Naive B cell (primary cell): ENCODE measurements at regions not wholly inside any gene's neighbourhood (a gene's known extent, or its start where the extent isn't known, plus 50 kb on each side); places are given as distances from the start of the nearest gene placed in this dataset.

Experiments
- ATAC-seq, 2 donors: fragments of 150-1000 bp; cut with Tn5 transposase; 2 replicates each; pipeline ENCODE4 v1.10.0; 2021; ENCODE audit warnings: low read depth in 2 of 2, mild to moderate bottlenecking in 2 of 2, moderate library complexity in 2 of 2
- DNase-seq: peaks from one replicate; pipeline ENCODE4 v3.0.0; 2022
- H3K27ac Mint-ChIP-seq, 6 donors: one replicate each; pipeline ENCODE4 v1.8.0; 2020 to 2022; ENCODE audit warnings: mild to moderate bottlenecking in 6 of 6, mixed read lengths in 6 of 6, moderate library complexity in 5 of 6, inconsistent platforms in 2 of 6
- H3K27me3 Mint-ChIP-seq, 3 donors: one replicate each; pipeline ENCODE4 v1.8.0; 2021 to 2022; ENCODE audit warnings: mixed read lengths in 3 of 3, mild to moderate bottlenecking in 1 of 3
- H3K36me3 Mint-ChIP-seq, 2 donors: one replicate each; pipeline ENCODE4 v1.8.0; 2020 to 2022; ENCODE audit warnings: mixed read lengths in 2 of 2, inconsistent platforms in 1 of 2, mild to moderate bottlenecking in 1 of 2
- H3K4me1 Mint-ChIP-seq, 3 donors: one replicate each; pipeline ENCODE4 v1.8.0; 2020 to 2022; ENCODE audit warnings: mixed read lengths in 3 of 3, inconsistent platforms in 1 of 3, mild to moderate bottlenecking in 1 of 3, moderate library complexity in 1 of 3
- H3K4me3 Mint-ChIP-seq, 8 donors: one replicate each; pipeline ENCODE4 v1.8.0; 2020 to 2022; ENCODE audit warnings: mild to moderate bottlenecking in 8 of 8, mixed read lengths in 8 of 8, moderate library complexity in 8 of 8, inconsistent platforms in 2 of 8
- H3K9me3 Mint-ChIP-seq, 7 donors: one replicate each; pipeline ENCODE4 v1.8.0; 2020 to 2022; ENCODE audit warnings: mixed read lengths in 7 of 7, mild to moderate bottlenecking in 5 of 7, inconsistent platforms in 2 of 7, moderate library complexity in 1 of 7

- DNase-seq: no peak
- no peaks in the 10 kb centered on the region for H3K4me1 Mint-ChIP-seq
- H3K27me3 Mint-ChIP-seq: no peaks in the 10 kb centered on the region
- H3K36me3 Mint-ChIP-seq: no peaks in the 10 kb centered on the region
- H3K4me3 Mint-ChIP-seq: no peak overlapping the region
- H3K27ac Mint-ChIP-seq: no peak overlapping the region
- no peak for ATAC-seq
- H3K9me3 Mint-ChIP-seq: peaks cover 0 to 5% (median 4%) of the 10 kb centered on the region in 7 donors
Measured at GRCh38 chr6:23319582-23319981, 750.2 kb downstream of the HDGFL1 start.

- Mint-ChIP-seq H3K9me3 (peaks cover 0 to 5% (median 4%) of the 10 kb centered on the region in 7 donors), H3K4me1 (no peaks in the 10 kb centered on the region), H3K36me3 (no peaks in the 10 kb centered on the region), H3K27me3 (no peaks in the 10 kb centered on the region), H3K27ac (no peak overlapping the region), H3K4me3 (no peak overlapping the region)
- ATAC-seq (no peak), DNase-seq (no peak)
Measured at GRCh38 chr6:23320471-23321015, 751.2 kb downstream of the HDGFL1 start.

- DNase-seq: no peak
- no peak overlapping the region for H3K27ac Mint-ChIP-seq
- no peaks in the 10 kb centered on the region for H3K27me3 Mint-ChIP-seq
- H3K36me3 Mint-ChIP-seq: no peaks in the 10 kb centered on the region
- ATAC-seq: no peak
- no peaks in the 10 kb centered on the region for H3K4me1 Mint-ChIP-seq
- no peak overlapping the region for H3K4me3 Mint-ChIP-seq
- peaks cover 0 to 9% (median 4%) of the 10 kb centered on the region in 7 donors for H3K9me3 Mint-ChIP-seq
Measured at GRCh38 chr6:23323897-23324296, 754.5 kb downstream of the HDGFL1 start.

- Mint-ChIP-seq H3K27ac (no peak overlapping the region), H3K27me3 (no peaks in the 10 kb centered on the region), H3K4me1 (no peaks in the 10 kb centered on the region), H3K36me3 (no peaks in the 10 kb centered on the region), H3K9me3 (peaks cover 0 to 9% (median 4%) of the 10 kb centered on the region in 7 donors), H3K4me3 (no peak overlapping the region)
- DNase-seq (no peak), ATAC-seq (no peak)
Measured at GRCh38 chr6:23325065-23325464, 755.7 kb downstream of the HDGFL1 start.

GRCh38 chr6:23327621-23328020, 758.3 kb downstream of the HDGFL1 start:
- no peak overlapping the region for H3K27ac Mint-ChIP-seq
- ATAC-seq (no peak), DNase-seq (no peak)
- no peaks in the 10 kb centered on the region for H3K27me3 Mint-ChIP-seq
- H3K36me3 Mint-ChIP-seq: no peaks in the 10 kb centered on the region
- no peak overlapping the region for H3K4me3 Mint-ChIP-seq
- H3K4me1 Mint-ChIP-seq: no peaks in the 10 kb centered on the region
- peaks cover 0 to 6% (median 2%) of the 10 kb centered on the region in 7 donors for H3K9me3 Mint-ChIP-seq

GRCh38 chr6:23329086-23329485, 759.7 kb downstream of the HDGFL1 start:
- Mint-ChIP-seq H3K9me3 (peaks cover 0 to 10% (median 0%) of the 10 kb centered on the region in 7 donors), H3K27ac (no peak overlapping the region), H3K36me3 (no peaks in the 10 kb centered on the region), H3K4me3 (no peak overlapping the region), H3K4me1 (no peaks in the 10 kb centered on the region), H3K27me3 (no peaks in the 10 kb centered on the region)
- ATAC-seq (no peak), DNase-seq (no peak)

GRCh38 chr6:23330632-23331031, 761.3 kb downstream of the HDGFL1 start:
- H3K27me3 Mint-ChIP-seq: no peaks in the 10 kb centered on the region
- H3K4me3 Mint-ChIP-seq: no peak overlapping the region
- ATAC-seq (no peak), DNase-seq (no peak)
- no peaks in the 10 kb centered on the region for H3K36me3 Mint-ChIP-seq
- peaks cover 0 to 11% (median 0%) of the 10 kb centered on the region in 7 donors for H3K9me3 Mint-ChIP-seq
- no peaks in the 10 kb centered on the region for H3K4me1 Mint-ChIP-seq
- no peak overlapping the region for H3K27ac Mint-ChIP-seq

- Mint-ChIP-seq H3K27ac (no peak overlapping the region), H3K36me3 (no peaks in the 10 kb centered on the region), H3K9me3 (peaks cover 0 to 8% (median 1%) of the 10 kb centered on the region in 7 donors), H3K4me3 (no peak overlapping the region), H3K27me3 (no peaks in the 10 kb centered on the region), H3K4me1 (no peaks in the 10 kb centered on the region)
- no peak for ATAC-seq
- no peak for DNase-seq
Measured at GRCh38 chr6:23334360-23334759, 765.0 kb downstream of the HDGFL1 start.

GRCh38 chr6:23335894-23336293, 766.5 kb downstream of the HDGFL1 start:
- peaks cover 0 to 8% (median 2%) of the 10 kb centered on the region in 7 donors for H3K9me3 Mint-ChIP-seq
- no peak for ATAC-seq

GRCh38 chr6:23339268-23339667, 769.9 kb downstream of the HDGFL1 start:
- Mint-ChIP-seq H3K27ac (no peak overlapping the region), H3K36me3 (no peaks in the 10 kb centered on the region), H3K9me3 (peaks cover 2 to 13% (median 5%) of the 10 kb centered on the region in 7 donors)

More at GRCh38 chr6:23335894-23336293, 766.5 kb downstream of the HDGFL1 start:
- H3K27me3 Mint-ChIP-seq: no peaks in the 10 kb centered on the region
- H3K36me3 Mint-ChIP-seq: no peaks in the 10 kb centered on the region
- no peak overlapping the region for H3K27ac Mint-ChIP-seq
- no peaks in the 10 kb centered on the region for H3K4me1 Mint-ChIP-seq
- no peak for DNase-seq
- H3K4me3 Mint-ChIP-seq: no peak overlapping the region

GRCh38 chr6:23340271-23340670, 770.9 kb downstream of the HDGFL1 start:
- no peak for ATAC-seq
- no peaks in the 10 kb centered on the region for H3K36me3 Mint-ChIP-seq
- DNase-seq: no peak
- no peaks in the 10 kb centered on the region for H3K4me1 Mint-ChIP-seq
- no peak overlapping the region for H3K4me3 Mint-ChIP-seq
- H3K27me3 Mint-ChIP-seq: no peaks in the 10 kb centered on the region
- H3K9me3 Mint-ChIP-seq: peaks cover 2 to 13% (median 6%) of the 10 kb centered on the region in 7 donors
- no peak overlapping the region for H3K27ac Mint-ChIP-seq

More at GRCh38 chr6:23339268-23339667, 769.9 kb downstream of the HDGFL1 start:
- H3K4me1 Mint-ChIP-seq: no peaks in the 10 kb centered on the region
- ATAC-seq: no peak
- no peak overlapping the region for H3K4me3 Mint-ChIP-seq
- no peaks in the 10 kb centered on the region for H3K27me3 Mint-ChIP-seq
- DNase-seq: no peak

GRCh38 chr6:23343610-23344306, 774.4 kb downstream of the HDGFL1 start:
- no peak for DNase-seq
- H3K36me3 Mint-ChIP-seq: no peaks in the 10 kb centered on the region
- no peak for ATAC-seq
- no peaks in the 10 kb centered on the region for H3K27me3 Mint-ChIP-seq
- peaks cover 0 to 13% (median 4%) of the 10 kb centered on the region in 7 donors for H3K9me3 Mint-ChIP-seq
- H3K27ac Mint-ChIP-seq: no peak overlapping the region
- H3K4me3 Mint-ChIP-seq: no peak overlapping the region
- H3K4me1 Mint-ChIP-seq: no peaks in the 10 kb centered on the region

- no peaks in the 10 kb centered on the region for H3K4me1 Mint-ChIP-seq
- no peaks in the 10 kb centered on the region for H3K36me3 Mint-ChIP-seq
- ATAC-seq (no peak), DNase-seq (no peak)
- H3K4me3 Mint-ChIP-seq: no peak overlapping the region
- H3K9me3 Mint-ChIP-seq: peaks cover 0 to 11% (median 2%) of the 10 kb centered on the region in 7 donors
- no peaks in the 10 kb centered on the region for H3K27me3 Mint-ChIP-seq
- no peak overlapping the region for H3K27ac Mint-ChIP-seq
Measured at GRCh38 chr6:23348185-23348584, 777.8 kb upstream of the NRSN1 start.

- Mint-ChIP-seq H3K27ac (no peak overlapping the region), H3K9me3 (peaks cover 0 to 10% (median 2%) of the 10 kb centered on the region in 7 donors), H3K4me3 (no peak overlapping the region), H3K36me3 (no peaks in the 10 kb centered on the region), H3K4me1 (no peaks in the 10 kb centered on the region), H3K27me3 (no peaks in the 10 kb centered on the region)
- ATAC-seq (no peak), DNase-seq (no peak)
Measured at GRCh38 chr6:23349521-23350147, 776.4 kb upstream of the NRSN1 start.
